ENCODE measurements at regions not wholly inside any gene's neighbourhood (a gene's known extent, or its start where the extent isn't known, plus 50 kb on each side); places are given as distances from the start of the nearest gene placed in this dataset.

GRCh38 chr16:65770752-65771151 lies 595.7 kb upstream of the CDH5 start:
- peaks cover 8% of the 10 kb centered on the region for H3K4me1 Mint-ChIP-seq (ENCODE audit: low read depth)
- H3K27me3 Mint-ChIP-seq (ENCODE audit: insufficient read depth): peaks cover 11% of the 10 kb centered on the region
- H3K9me3 Mint-ChIP-seq: peaks cover 5% of the 10 kb centered on the region
- H3K36me3 Mint-ChIP-seq (ENCODE audit: low read depth): peaks cover 13% of the 10 kb centered on the region; the same call in 1 of the 2 replicates
- H3K27ac Mint-ChIP-seq: no peak overlapping the region
- DNase-seq: no peak
- no peak overlapping the region for H3K4me3 Mint-ChIP-seq
- TF ChIP-seq CTCF (IDR thresholded peaks at IDR 0.05): no peak

- peaks cover 8% of the 10 kb centered on the region for H3K4me1 Mint-ChIP-seq (ENCODE audit: low read depth)
- TF ChIP-seq CTCF (IDR thresholded peaks at IDR 0.05): no peak
- peaks cover 5% of the 10 kb centered on the region for H3K9me3 Mint-ChIP-seq
- no peak for DNase-seq
- no peak overlapping the region for H3K4me3 Mint-ChIP-seq
- peaks cover 13% of the 10 kb centered on the region; the same call in 1 of the 2 replicates for H3K36me3 Mint-ChIP-seq (ENCODE audit: low read depth)
- H3K27me3 Mint-ChIP-seq (ENCODE audit: insufficient read depth): peaks cover 11% of the 10 kb centered on the region
- H3K27ac Mint-ChIP-seq: no peak overlapping the region
Measured at GRCh38 chr16:65769776-65770438, 596.6 kb upstream of the CDH5 start.

- Mint-ChIP-seq H3K4me1 (ENCODE audit: low read depth) (peaks cover 8% of the 10 kb centered on the region), H3K9me3 (peaks cover 5% of the 10 kb centered on the region), H3K4me3 (no peak overlapping the region), H3K36me3 (ENCODE audit: low read depth) (peaks cover 13% of the 10 kb centered on the region; the same call in 1 of the 2 replicates), H3K27ac (no peak overlapping the region), H3K27me3 (ENCODE audit: insufficient read depth) (peaks cover 15% of the 10 kb centered on the region)
- no peak for TF ChIP-seq CTCF (IDR thresholded peaks at IDR 0.05)
- no peak for DNase-seq
Measured at GRCh38 chr16:65769055-65769465, 597.4 kb upstream of the CDH5 start.

- Mint-ChIP-seq H3K4me1 (ENCODE audit: low read depth) (peaks cover 8% of the 10 kb centered on the region), H3K36me3 (ENCODE audit: low read depth) (peaks cover 13% of the 10 kb centered on the region; the same call in 1 of the 2 replicates), H3K27ac (no peak overlapping the region), H3K4me3 (no peak overlapping the region), H3K9me3 (peaks cover 5% of the 10 kb centered on the region), H3K27me3 (ENCODE audit: insufficient read depth) (peaks cover 12% of the 10 kb centered on the region)
- no peak for DNase-seq
- TF ChIP-seq CTCF (IDR thresholded peaks at IDR 0.05): no peak
Measured at GRCh38 chr16:65767125-65767524, 599.4 kb upstream of the CDH5 start.

GRCh38 chr16:65763640-65764305 lies 602.7 kb upstream of the CDH5 start:
- no peak for DNase-seq
- Mint-ChIP-seq H3K4me1 (ENCODE audit: low read depth) (no peaks in the 10 kb centered on the region; the same call in 1 of the 2 replicates), H3K4me3 (no peak overlapping the region), H3K36me3 (ENCODE audit: low read depth) (no peaks in the 10 kb centered on the region), H3K27me3 (ENCODE audit: insufficient read depth) (peaks cover 9% of the 10 kb centered on the region), H3K9me3 (no peaks in the 10 kb centered on the region), H3K27ac (no peak overlapping the region)
- no peak for TF ChIP-seq CTCF (IDR thresholded peaks at IDR 0.05)
